ENCODE measurements at regions not wholly inside any gene's neighbourhood (a gene's known extent, or its start where the extent isn't known, plus 50 kb on each side); places are given as distances from the start of the nearest gene placed in this dataset.
A peak's percentile ranks its signal among the peaks of the same experiment; 100 is the strongest.

DNA sequence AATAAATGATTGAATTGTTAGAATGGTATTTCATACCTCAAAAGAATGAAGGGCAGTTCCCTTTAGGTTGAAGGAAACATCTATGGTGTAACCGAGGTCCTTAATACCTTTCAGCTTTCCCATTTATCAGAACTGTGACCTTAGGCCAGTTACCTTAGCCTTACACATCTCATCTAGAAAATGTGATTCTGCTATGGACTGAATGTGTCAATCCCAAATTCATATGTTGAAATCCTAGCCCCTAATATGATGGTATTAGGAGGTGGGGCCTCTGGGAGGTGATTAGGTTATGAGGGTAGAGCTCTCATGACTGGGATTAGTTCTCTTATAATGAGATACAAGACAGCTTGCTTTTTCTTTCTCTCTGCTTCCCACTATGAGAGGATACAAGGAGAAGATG lies 441.9 kb downstream of the PLK2 start:
- Histone ChIP-seq H3K36me3 (no peaks in the 10 kb centered on the region), H3K4me1 (no peaks in the 10 kb centered on the region), H3K4me3 (no peak overlapping the region), H3K27me3 (no peaks in the 10 kb centered on the region), H3K9me3 (no peaks in the 10 kb centered on the region), H3K27ac (no peak overlapping the region)
- no peak for DNase-seq (ENCODE audit: low spot score in 2 of 2)
- intact Hi-C loops (cut with DNase I; ENCODE audit: low total_unique reads): no loop called here
- no peak for TF ChIP-seq POLR2AphosphoS5 (IDR thresholded peaks at IDR 0.05)
- no peak for TF ChIP-seq POLR2A (IDR thresholded peaks at IDR 0.05)
- TF ChIP-seq, protein P1, sequence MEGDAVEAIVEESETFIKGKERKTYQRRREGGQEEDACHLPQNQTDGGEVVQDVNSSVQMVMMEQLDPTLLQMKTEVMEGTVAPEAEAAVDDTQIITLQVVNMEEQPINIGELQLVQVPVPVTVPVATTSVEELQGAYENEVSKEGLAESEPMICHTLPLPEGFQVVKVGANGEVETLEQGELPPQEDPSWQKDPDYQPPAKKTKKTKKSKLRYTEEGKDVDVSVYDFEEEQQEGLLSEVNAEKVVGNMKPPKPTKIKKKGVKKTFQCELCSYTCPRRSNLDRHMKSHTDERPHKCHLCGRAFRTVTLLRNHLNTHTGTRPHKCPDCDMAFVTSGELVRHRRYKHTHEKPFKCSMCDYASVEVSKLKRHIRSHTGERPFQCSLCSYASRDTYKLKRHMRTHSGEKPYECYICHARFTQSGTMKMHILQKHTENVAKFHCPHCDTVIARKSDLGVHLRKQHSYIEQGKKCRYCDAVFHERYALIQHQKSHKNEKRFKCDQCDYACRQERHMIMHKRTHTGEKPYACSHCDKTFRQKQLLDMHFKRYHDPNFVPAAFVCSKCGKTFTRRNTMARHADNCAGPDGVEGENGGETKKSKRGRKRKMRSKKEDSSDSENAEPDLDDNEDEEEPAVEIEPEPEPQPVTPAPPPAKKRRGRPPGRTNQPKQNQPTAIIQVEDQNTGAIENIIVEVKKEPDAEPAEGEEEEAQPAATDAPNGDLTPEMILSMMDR (IDR thresholded peaks at IDR 0.05): no peak

DNA sequence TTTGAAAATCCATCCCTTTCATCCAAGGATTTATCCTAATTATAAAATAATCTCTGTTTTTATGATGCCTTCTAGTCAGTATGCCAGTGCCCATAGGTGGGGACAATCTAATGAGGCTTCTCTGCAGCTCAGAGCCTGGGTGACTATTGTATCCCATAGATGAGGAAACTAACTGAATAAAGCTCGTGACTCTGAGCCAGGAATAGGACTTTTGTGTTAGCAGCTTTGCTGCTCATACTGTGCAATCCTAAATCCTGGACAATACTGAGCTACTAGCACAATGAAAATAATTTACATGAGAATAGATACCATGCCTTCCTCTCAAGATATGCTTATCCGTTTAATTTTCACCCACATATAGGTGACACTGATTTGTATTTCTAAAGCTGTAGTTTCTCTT lies 443.0 kb downstream of the PLK2 start:
- no peaks in the 10 kb centered on the region for H3K9me3 ChIP-seq
- TF ChIP-seq, protein P1 (IDR thresholded peaks at IDR 0.05): no peak
- TF ChIP-seq POLR2AphosphoS5 (IDR thresholded peaks at IDR 0.05): no peak
- TF ChIP-seq POLR2A (IDR thresholded peaks at IDR 0.05): no peak
- no peak for DNase-seq (ENCODE audit: low spot score in 2 of 2)
- intact Hi-C loops (cut with DNase I; ENCODE audit: low total_unique reads): no loop called here
- peak overlapping the region in 1 of 2 donors; percentile 57 for H3K27ac ChIP-seq
- no peaks in the 10 kb centered on the region for H3K36me3 ChIP-seq
- H3K4me1 ChIP-seq: no peaks in the 10 kb centered on the region
- H3K27me3 ChIP-seq: no peaks in the 10 kb centered on the region
- H3K4me3 ChIP-seq: no peak overlapping the region

DNA sequence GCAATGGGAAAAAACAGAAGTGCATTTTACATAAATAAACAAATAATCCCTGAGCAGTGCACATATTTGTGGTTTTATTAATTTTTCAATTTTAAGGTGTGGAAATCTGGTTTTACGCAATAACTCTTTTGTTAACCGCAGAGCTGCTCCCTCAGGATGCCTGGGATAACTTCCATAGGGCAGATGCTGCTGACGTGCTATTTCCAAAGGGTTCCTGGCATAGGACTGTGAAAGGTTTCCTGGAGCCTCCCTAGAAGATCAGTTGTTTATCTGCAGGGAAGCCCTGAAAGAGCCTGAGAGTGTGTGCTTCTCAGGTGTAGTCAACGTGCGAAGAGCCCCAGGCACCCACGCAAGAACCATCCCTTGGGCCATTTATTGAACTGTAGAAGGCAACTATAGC lies 443.5 kb downstream of the PLK2 start:
- no peaks in the 10 kb centered on the region for H3K4me1 ChIP-seq
- no peak overlapping the region for H3K4me3 ChIP-seq
- H3K36me3 ChIP-seq: no peaks in the 10 kb centered on the region
- no peaks in the 10 kb centered on the region for H3K27me3 ChIP-seq
- DNase-seq (ENCODE audit: low spot score in 2 of 2): peak in 1 of 2 donors; percentile 40
- H3K27ac ChIP-seq: peak overlapping the region in 1 of 2 donors; percentile 57
- TF ChIP-seq POLR2AphosphoS5 (IDR thresholded peaks at IDR 0.05): peak in 1 of 3 donors; percentile 25
- TF ChIP-seq, protein P1 (IDR thresholded peaks at IDR 0.05): no peak
- no peaks in the 10 kb centered on the region for H3K9me3 ChIP-seq
- intact Hi-C loops (cut with DNase I; ENCODE audit: low total_unique reads): no loop called here

DNA sequence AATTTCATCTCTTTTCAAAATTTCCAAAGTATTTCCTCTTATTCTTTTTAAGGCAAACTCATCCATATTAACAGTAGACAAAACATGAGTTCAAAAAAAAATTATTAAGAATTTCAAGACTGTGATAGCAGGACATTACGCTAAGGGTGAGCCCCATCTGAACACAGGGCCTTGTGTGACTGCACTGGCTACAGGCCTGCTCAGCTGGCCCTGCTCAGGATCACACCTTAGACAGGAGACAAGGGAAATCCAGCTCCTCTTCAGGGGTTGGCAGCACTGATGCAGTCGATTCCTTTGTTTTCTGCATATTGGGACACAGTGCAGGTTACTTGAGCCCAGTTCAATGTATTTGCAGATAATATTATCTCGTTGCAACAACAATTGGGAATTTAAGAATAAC lies 444.7 kb downstream of the PLK2 start:
- Histone ChIP-seq H3K4me3 (no peak overlapping the region), H3K4me1 (no peaks in the 10 kb centered on the region), H3K27me3 (no peaks in the 10 kb centered on the region), H3K36me3 (no peaks in the 10 kb centered on the region), H3K9me3 (no peaks in the 10 kb centered on the region), H3K27ac (no peak overlapping the region)
- intact Hi-C loops (cut with DNase I; ENCODE audit: low total_unique reads): no loop called here
- no peak for DNase-seq (ENCODE audit: low spot score in 2 of 2)
- TF ChIP-seq, protein P1 (IDR thresholded peaks at IDR 0.05): no peak
- no peak for TF ChIP-seq POLR2AphosphoS5 (IDR thresholded peaks at IDR 0.05)
- no peak for TF ChIP-seq POLR2A (IDR thresholded peaks at IDR 0.05)

DNA sequence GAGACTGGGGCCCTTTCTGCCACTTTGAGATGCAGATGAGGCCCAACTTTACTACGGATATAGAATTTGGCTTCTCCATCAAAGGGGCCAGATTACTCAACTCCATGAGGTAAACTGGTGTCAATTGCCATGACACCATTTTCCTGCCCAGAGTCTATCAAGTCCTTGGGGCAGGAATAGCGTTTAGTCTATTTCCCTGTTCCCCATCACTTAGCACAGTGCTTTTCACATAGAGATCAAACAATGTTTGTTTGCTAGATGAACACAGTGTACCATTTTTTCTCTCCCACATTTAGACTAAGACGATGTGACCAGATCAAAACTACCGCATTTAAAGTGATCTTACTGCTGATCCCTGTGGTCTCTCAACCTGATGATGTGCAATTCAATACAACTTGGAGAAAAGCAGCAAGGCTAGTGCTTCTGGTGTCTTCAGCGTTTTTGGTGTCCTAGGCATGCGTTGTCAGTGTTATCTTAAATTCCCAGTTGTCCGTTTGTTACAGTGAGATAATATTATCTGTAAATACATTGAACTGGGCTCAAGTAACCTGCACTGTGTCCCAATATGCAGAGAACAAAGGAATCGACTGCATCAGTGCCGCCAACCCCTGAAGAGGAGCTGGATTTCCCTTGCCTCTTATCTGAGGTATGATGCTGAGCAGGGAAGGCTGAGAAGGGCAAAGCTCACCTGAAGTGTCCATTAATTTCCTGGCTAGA lies 446.2 kb downstream of the PLK2 start:
- H3K9me3 ChIP-seq: no peaks in the 10 kb centered on the region
- TF ChIP-seq, protein P1 (IDR thresholded peaks at IDR 0.05): no peak
- no peak for TF ChIP-seq POLR2A (IDR thresholded peaks at IDR 0.05)
- no peak for TF ChIP-seq POLR2AphosphoS5 (IDR thresholded peaks at IDR 0.05)
- H3K4me1 ChIP-seq: no peaks in the 10 kb centered on the region
- H3K27ac ChIP-seq: no peak overlapping the region
- no peak overlapping the region for H3K4me3 ChIP-seq
- H3K27me3 ChIP-seq: no peaks in the 10 kb centered on the region
- intact Hi-C loops (cut with DNase I; ENCODE audit: low total_unique reads): no loop called here
- H3K36me3 ChIP-seq: no peaks in the 10 kb centered on the region
- DNase-seq (ENCODE audit: low spot score in 2 of 2): no peak

Measured in breast epithelium (tissue), 4 donors.